ENCODE measurements at regions not wholly inside any gene's neighbourhood (a gene's known extent, or its start where the extent isn't known, plus 50 kb on each side); places are given as distances from the start of the nearest gene placed in this dataset.

DNA sequence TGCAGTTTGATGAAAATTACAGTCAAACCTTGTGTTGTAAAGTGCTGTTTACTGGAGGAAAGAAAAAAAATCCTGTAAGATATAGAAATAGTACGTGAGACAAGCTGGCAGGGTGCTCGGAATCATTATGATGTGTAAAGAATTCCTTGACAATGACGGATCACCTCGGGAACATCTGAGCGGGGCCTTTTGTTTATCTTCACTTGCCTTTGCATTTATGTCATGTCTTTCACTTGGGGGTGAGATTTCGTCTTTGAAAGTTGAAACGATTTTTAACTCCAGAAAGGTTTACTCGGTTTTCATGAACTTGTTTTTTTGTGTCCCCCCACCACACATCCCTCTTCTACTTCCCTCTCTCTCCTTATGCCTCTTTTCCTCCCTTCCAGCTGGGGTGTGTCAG, 128.3 kb upstream of the VEPH1 start:
- DNase-seq (ENCODE audit: low read depth): no peak

DNA sequence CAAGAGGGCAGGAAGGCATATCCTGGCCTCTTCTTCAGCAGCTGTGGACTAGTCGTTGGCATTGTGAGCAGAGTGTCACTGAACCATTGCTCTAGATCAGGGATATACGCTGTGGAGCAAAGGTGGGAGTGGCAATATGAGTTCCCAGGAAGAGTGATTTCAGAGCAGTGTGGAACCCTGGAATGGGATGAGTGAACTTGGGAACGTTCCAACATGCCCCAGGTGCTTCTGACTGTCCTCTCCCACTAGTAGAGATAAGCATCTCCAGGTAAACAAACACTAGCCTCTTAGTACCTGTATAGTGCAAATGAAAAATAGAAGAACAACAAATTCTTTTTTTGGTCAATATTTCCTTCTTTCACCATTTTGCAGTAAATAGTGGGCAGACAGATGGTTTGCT, 123.6 kb upstream of the VEPH1 start:
- DNase-seq (ENCODE audit: low read depth): no peak

DNA sequence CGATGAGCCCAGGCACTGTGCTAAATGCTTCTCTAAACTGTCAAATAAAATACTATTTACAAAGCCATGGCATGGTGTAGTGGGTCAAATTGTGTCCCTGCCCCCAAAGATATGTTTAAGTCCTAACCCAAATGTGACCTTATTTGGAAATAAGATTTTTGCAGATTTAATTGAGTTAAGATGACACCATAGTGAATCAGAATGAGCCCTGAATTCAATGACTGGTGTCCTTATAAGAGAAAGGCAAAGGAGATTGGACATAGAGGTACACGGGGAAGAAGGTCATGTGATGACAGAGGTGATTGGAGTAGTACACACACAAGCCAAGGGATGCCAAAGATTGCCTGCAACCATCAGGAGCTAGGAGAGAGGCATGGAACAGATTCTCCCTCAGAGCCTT, 121.6 kb upstream of the VEPH1 start:
- no peak for DNase-seq (ENCODE audit: low read depth)

DNA sequence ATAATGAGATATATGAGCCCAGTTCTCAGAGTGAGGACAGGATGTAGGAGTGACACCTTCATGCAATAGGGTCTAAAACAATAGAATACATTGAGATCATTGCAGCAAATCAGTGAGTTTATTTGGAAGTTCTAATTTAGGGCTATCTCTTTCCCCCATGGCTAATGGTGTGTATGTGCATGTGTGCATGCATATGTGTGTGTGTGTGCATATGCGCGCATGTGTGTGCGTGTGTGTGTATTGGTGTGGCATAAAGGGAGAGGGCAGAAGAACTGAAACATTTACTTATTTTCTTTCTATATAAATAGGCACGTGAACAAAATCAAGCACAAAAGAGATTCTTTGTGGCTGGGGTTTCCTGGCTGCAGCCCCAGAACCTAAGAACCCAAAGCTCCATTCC, 115.7 kb upstream of the VEPH1 start:
- no peak for DNase-seq (ENCODE audit: low read depth)

DNA sequence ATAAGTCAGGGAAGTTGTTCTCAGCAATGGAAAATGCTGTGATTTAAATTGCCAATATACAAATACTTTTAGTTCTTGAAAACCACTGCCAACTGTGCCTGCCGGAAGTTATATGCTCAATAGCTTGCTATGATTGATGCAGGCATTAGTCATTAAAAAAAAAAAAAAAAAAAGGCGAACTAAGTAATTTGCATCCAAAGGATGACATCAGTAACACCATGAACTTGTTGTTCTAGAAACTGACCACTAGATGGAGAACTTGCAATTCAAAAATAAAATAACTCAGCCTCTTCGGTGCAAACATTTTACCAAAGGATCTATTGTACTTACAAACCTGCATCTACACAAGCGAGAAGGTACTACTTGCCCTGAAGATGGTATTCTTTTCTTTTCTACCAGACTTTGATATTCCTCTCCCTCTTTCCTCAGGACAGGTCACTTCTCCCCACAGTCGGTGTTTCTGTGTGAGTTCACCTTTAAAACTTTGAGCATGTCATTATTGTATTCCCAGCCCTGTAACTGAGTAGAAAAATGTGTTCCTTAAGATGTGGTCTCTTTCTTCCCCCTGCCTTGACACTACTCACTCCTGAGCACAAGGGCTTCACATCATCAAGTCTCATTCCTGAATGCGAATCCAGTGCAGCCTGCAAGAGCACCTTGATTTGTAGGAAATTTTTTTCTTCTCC, 115.0 kb upstream of the VEPH1 start:
- DNase-seq (ENCODE audit: low read depth): peak; percentile 52

DNA sequence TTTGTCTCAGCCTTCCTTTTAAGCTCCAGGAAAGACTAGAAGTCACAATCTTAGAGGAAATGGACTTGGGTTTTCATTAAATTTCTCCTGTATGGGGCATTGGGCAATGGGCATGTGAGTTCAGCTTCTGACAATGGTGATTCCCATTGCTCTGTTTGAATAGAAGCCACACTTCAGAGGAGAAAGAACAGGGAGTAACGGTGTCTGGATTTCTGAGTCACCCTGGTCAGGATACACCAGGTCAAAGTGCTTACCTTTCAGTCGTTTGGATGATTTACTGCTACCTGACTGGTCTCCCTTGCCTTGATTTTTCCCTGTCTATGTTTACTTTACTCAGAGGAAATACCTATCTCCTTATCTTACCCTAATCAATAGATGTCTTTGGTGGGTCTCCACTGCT, 111.7 kb upstream of the VEPH1 start:
- DNase-seq (ENCODE audit: low read depth): no peak

DNA sequence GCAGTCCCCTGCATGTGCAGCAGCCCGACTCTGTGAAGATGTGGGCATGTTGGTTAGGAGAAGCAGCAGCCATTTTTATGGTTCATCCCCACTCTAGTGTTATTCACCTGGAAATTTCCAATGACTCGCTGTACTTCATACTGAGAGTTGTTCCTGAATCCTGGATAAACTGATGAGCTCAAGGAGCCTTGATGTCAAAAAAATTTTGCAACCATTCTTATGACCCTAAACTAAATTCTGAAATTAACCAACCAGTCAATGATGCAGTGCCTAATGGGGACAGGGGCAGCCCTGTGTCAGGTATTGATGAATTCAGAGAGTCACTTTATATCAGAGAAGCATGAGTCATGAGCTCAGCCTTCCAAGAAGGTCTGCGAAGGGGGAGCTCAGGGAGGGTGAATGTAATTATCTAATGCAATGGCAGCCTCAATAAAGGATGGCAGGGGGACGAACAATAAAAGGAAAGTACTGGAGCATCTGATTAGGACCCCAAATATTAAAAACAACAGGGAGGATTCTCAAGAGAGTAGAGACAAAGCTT, 108.4 kb upstream of the VEPH1 start:
- no peak for DNase-seq (ENCODE audit: low read depth)

DNA sequence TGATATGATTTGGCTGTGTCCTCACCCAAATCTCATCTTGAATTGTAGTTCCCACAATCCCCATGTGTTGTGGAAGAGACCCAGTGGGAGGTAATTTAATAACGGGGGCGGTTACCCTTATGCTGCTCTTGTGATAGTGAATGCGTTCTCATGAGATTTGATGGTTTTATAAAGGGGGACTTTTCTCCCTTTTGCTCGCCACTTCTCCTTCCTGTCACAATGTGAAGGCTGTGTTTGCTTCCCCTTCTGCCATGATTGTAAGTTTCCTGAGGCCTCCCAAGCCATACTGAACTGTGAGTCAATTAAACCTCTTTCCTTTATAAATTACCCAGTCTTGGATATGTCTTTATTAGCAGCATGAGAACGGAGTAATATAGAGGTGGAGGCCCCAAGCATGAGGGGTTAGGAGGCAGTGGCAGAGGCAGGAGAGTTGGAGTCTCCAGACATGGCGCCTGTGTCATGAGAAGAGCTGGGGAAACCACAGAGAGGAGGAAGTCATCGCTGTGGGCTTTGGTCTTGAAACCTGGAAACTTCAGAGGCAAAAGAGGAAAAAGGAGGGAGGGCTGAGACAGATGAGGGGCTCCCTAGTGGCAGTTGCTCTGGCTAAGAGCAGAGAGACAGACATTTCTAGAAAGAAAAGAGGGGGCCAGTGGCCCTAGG, 107.8 kb upstream of the VEPH1 start:
- no peak for DNase-seq (ENCODE audit: low read depth)

DNA sequence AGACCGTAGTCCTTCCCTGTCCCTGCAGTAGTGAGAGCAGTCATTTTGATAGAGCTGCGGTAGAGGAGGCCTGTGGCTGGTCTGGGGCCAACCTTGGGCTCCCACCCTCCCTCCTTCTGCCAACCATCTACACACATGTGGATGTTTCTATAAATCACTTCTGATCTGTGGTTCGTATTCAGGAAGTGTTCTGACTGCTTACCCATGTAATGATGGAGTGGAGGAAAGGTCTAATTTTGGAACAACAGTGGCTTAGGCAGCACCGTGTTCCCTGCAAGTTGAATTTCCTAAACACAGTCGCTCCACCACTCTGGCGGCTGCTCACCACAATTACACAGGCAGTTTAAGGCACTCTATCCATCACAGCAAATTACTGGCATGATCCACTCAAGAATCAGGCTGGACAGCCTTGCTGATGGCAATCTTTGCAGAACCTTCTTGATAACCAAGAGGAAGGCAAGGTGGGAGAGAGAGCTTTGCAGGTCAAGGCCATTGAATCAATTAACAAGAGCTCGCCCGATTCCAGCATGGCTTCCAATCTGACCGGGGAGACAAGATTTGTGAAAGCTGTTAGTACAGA, 104.7 kb upstream of the VEPH1 start:
- DNase-seq (ENCODE audit: low read depth): no peak

DNA sequence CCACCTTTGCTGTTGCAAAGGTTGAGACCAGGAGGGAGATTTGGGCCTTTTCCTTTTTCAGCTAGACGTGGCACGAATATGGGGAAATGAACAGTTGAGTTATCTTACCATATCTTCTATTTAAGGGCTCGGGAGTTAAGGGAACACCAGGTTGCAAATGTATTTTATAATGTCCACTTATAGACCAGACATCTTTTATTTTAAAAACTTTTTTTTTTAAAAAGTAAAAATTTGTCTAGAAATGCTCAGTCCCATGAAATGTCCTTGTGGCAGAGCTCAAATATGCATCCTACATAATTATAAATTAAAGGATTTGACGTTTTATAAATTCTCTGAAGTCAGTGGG, 103.6 kb upstream of the VEPH1 start:
- DNase-seq (ENCODE audit: low read depth): no peak

DNA sequence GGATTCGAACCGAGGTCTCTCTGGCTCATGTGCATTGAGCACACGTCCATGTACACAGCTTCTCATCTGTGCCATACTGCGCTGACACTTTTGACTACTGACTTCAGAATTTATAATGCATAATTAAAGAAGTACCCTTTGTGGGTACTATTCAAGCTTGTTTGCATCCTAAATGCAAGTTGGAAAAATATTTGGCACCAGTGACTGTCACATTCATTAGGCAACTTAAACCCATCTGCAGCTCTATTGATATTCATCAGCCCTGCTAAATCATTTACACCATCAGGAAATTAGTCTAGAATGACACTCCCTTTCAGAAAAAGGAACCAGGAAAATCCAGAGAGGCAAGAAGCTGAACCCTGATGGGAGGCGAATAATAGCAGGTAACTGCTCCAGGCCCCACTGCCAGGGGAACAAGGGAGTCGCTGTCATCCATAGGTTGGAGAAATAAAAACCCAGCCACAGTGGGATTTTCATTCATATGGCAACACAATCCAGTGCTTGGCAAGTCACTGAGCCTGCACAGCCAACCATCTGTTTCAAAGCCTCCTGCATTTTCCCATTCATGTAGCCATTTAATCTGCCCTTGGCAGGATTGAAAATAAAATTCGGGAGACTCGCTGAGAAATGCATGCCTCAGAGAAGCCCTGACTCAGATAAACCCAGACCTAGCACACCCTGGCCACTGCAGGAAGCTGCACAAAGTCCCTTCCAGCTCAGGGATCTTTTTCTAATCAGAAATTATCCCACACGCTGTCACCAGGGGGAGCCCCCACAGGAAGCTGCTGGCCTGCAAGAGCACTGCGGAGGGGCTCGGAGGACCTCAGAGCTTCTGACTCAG, 103.0 kb upstream of the VEPH1 start:
- no peak for DNase-seq (ENCODE audit: low read depth)

DNA sequence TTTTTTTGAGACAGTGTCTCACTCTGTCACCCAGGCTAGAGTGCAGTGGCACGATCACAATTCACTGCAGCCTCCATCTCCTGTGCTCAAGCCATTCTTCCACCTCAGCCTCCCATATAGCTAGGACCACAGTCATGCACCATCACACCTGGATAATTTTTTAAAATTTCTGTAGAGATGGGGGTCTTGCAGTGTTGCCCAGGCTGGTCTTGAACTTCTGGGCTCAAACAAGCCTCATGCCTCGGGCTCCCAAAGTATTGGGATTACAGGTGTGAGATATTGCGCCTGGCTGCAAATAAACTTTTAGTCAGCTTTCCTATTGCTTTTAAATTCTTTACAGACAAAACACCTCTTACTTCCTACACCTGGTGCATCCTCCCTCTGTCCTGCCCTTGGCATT, 102.1 kb upstream of the VEPH1 start:
- DNase-seq (ENCODE audit: low read depth): no peak

DNA sequence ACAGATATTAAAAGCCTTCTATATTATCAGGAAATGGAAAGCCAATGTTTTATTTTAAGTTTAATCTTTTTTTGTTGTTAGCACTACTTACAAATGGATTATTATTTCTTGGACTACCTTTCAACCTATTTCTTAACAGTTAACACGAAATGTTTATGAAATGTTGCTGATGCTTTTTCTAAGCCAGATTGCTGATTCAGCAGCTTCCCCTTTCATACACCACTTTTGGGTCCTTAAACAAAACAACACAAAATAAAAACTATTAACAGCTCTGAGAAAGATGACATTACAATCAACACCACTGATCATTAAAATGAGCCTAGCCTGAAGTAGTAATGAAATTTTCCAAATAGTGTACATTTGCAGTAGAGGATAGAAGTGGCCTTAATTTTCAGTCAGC, 99.2 kb upstream of the VEPH1 start:
- no peak for DNase-seq (ENCODE audit: low read depth)

DNA sequence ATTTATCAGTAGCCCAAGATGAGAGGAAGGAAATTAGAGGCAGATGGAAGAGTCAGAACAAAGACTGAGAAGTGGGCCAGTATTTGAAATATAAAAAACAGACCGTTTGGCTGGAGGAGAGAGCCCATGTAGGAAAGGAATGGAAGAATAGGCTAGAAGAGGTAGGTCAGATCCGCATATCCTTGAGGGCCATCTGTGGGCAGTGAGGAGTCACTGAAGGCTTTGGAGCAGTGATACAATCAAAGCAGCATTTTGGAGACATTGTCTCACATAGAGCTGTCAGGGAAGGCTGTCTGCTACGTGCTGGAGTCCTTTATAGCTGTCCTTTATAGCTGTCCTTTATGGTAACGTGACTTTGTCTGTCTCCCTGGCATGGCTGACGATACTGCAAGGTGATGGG, 92.0 kb upstream of the VEPH1 start:
- DNase-seq (ENCODE audit: low read depth): no peak

DNA sequence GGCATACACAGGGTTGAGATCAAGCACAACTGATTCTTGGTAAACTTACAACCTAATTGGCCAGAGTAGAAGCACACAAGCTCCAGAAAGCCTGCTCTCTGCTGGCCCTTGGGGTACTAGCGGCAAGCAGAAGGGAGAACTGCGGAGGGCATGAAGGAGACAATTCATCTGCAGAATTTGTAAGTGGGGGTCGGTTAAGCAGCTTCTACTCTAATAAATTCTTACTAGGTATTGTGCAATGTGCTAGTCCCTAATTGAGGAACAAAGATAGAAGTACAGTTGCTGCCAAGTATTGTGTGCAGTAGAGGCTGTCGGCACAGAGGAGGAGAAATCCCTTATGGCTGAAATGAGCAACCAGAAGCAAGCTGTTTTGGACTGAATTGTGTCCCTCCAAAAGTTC, 91.2 kb upstream of the VEPH1 start:
- DNase-seq (ENCODE audit: low read depth): no peak

DNA sequence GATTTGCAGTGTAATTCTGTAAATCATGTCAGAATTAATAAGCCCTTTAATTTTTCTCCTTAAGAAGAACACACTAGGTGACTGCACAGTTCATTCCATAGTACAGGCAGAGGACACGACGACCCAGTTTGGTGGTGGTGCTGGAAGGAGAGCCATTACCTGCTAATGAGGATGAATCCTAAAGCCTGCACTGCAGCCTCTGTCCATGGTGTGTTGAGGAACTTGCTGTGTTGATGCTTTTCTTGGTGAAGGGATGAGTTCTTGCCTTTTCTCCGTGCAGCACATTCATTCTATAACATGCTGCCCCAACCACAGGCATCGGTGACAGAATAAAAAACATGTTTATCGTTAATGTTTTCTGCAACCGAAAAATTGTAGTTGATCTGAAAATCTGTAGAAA, 89.6 kb upstream of the VEPH1 start:
- no peak for DNase-seq (ENCODE audit: low read depth)

DNA sequence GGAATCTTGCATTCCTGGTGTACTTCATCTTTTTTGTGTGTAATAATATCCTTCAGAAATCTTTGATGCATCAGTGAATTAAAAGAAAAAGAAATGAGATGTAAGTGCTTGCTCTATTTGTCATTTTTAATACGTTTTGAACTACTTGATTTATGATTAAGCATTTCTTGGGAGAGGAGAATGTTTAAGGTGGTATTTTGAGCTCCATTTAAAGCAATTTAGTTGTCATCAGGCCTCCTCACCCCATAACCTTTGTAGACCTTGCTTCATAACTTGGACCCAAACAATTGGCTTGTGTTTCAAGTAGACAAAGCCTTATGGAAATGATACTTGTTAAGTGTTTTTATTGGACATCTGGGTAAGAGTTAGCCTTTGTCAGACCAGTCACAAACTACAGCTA, 87.1 kb upstream of the VEPH1 start:
- DNase-seq (ENCODE audit: low read depth): no peak

DNA sequence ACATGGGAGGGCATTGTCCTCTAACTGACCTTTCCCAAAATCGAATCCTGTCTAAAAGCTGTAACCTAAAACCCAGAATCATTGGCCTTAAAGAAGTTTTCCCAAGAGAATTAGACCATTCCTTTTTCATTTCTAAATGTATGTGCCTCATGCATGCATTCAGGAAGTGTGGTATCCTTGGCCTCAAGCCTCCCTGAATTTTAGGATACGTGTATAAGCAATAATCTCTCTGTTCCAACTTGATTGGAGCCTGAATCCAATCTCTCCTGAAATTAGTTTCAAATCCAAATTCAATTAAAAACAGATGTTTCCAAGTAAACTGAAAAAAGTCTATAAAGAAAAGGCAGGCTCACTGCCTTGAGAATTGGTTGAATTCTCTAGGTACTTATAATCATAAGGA, 86.0 kb upstream of the VEPH1 start:
- DNase-seq (ENCODE audit: low read depth): no peak

DNA sequence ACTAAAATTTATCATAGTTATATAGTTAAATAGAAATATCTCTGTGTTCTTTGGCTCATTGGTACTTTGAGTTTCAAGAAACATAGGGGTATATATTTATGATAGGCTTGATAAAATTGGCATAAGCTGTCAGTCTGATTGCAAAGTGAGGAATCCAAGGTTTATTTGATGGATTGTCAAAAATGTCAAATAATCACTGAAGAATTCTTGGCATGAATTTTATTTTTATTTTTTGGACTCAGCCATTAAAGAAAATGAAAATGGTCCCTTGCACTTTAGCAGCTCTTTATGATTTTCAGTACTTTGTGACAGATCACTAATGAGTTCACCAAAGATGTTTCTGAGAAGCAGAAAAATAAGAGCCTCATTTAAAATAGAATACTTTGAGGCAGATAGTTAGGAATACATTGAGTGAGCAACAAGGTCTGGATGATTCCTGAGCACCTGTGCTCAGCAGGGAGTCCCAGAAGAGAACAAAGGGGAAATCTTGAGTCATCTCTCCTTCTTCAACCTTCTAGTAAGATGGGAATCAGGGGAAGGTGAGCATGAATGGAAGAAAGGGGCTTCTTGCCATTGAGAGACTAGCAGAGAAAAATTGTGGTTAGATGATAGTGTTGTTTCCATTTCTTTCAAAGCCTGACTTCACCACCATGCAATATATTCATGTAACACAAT, 85.3 kb upstream of the VEPH1 start:
- DNase-seq (ENCODE audit: low read depth): no peak

DNA sequence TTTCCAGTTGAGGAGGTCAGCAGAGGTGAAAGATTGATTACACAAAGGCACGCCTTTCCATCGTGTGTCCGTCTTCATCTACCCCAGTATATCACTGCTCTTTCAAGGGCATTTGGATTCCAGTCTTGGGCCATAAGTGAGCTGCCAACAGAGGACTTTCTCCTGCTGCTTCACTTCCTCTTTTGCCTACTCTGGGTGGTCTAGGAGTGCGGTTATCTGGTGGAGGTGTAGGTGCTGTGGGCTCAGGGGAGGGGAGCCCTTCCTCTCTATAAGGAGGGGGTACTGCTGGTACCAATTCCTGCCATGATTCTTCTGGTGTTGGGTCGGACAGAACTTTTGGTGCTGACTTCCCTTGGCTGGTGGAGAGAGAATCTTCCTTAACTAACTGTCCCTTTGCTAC, 83.1 kb upstream of the VEPH1 start:
- no peak for DNase-seq (ENCODE audit: low read depth)

DNA sequence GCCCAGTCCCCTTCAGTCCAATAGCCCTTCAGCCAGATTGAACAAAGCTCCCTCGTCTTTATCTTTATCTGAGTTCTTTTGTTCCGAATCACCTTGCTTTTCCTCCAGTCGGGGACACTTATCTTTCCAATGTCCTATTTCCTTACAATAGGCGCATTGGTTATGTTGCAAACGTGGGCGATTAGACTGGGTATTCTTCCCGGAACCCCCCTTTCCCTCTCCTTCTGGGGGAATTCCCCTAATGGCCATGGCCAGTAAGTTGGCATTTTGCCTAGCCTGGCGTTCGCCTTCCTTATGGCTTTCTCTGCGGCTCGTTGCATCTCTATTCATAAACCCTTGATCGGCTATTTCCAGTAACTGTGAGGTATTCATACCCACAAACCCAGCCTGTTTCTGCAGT, 82.2 kb upstream of the VEPH1 start:
- DNase-seq (ENCODE audit: low read depth): no peak

DNA sequence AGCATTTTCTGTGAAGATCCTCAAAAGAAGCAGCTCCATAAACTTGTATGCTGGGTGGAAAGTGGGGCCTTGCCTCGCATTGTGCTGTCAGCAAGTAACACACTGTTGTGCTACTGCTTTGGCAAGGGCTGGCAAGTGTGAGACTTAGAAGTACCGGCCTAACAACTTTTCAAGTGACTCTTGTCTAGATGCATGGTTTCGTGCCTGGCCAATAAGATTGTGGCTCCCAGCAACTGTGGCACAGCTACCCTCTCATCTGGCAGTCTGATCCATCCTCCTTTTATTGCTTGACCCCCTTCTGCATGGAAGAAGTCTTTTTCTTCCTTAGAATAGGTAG, 79.4 kb upstream of the VEPH1 start:
- no peak for DNase-seq (ENCODE audit: low read depth)
